Glutamatergic neuron (in vitro differentiated cells): ENCODE measurements at regions not wholly inside any gene's neighbourhood (a gene's known extent, or its start where the extent isn't known, plus 50 kb on each side); places are given as distances from the start of the nearest gene placed in this dataset.

Experiments
- DNase-seq: peaks from one replicate; pipeline ENCODE4 v3.0.0; 2022
- H3K27ac Mint-ChIP-seq: one replicate; pipeline ENCODE4 v1.8.0; 2020; ENCODE audit warnings: mild to moderate bottlenecking, mixed read lengths, inconsistent platforms; ENCODE audit not compliant: unreplicated experiment
- H3K27me3 Mint-ChIP-seq: one replicate; pipeline ENCODE4 v1.8.0; 2020; ENCODE audit warnings: mild to moderate bottlenecking, moderate library complexity, mixed read lengths, inconsistent platforms; ENCODE audit not compliant: unreplicated experiment
- H3K36me3 Mint-ChIP-seq: one replicate; pipeline ENCODE4 v1.8.0; 2020; ENCODE audit warnings: mild to moderate bottlenecking, mixed read lengths, inconsistent platforms; ENCODE audit not compliant: unreplicated experiment
- H3K4me1 Mint-ChIP-seq: one replicate; pipeline ENCODE4 v1.8.0; 2020; ENCODE audit warnings: mild to moderate bottlenecking, low read depth, mixed read lengths, inconsistent platforms; ENCODE audit not compliant: unreplicated experiment
- H3K4me3 Mint-ChIP-seq: one replicate; pipeline ENCODE4 v1.8.0; 2020; ENCODE audit warnings: mild to moderate bottlenecking, mixed read lengths, inconsistent platforms; ENCODE audit not compliant: unreplicated experiment
- H3K9me3 Mint-ChIP-seq: one replicate; pipeline ENCODE4 v1.8.0; 2020; ENCODE audit warnings: mild to moderate bottlenecking, moderate library complexity, mixed read lengths, inconsistent platforms; ENCODE audit not compliant: unreplicated experiment
- CTCF ChIP-seq: fragments of 200-600 bp; sonication (generic); IDR thresholded peaks from one replicate; pipeline ENCODE4 v1.5.0; 2021; ENCODE audit not compliant: partially characterized antibody, unreplicated experiment

- TF ChIP-seq CTCF = no peak
- Mint-ChIP-seq H3K27ac (peak overlapping the region; percentile 99), H3K4me3 (peak overlapping the region; percentile 68), H3K4me1 (peaks cover 31% of the 10 kb centered on the region), H3K9me3 (peaks cover 11% of the 10 kb centered on the region), H3K27me3 (peaks cover 19% of the 10 kb centered on the region), H3K36me3 (no peaks in the 10 kb centered on the region)
- DNase-seq = peak; percentile 61
Observed at GRCh38 chr12:131565267-131566015, 145.4 kb upstream of the SFSWAP start.

GRCh38 chr12:131568336-131568735, 142.6 kb upstream of the SFSWAP start:
- Mint-ChIP-seq H3K36me3 (no peaks in the 10 kb centered on the region), H3K27ac (no peak overlapping the region), H3K27me3 (peaks cover 23% of the 10 kb centered on the region), H3K4me3 (no peak overlapping the region), H3K9me3 (peaks cover 11% of the 10 kb centered on the region), H3K4me1 (peaks cover 31% of the 10 kb centered on the region)
- no peak for TF ChIP-seq CTCF
- no peak for DNase-seq

GRCh38 chr12:131570596-131570995, 140.3 kb upstream of the SFSWAP start:
- no peaks in the 10 kb centered on the region for H3K36me3 Mint-ChIP-seq
- peaks cover 9% of the 10 kb centered on the region for H3K9me3 Mint-ChIP-seq
- H3K27me3 Mint-ChIP-seq = peaks cover 14% of the 10 kb centered on the region
- H3K4me1 Mint-ChIP-seq = peaks cover 28% of the 10 kb centered on the region
- no peak overlapping the region for H3K27ac Mint-ChIP-seq
- H3K4me3 Mint-ChIP-seq = no peak overlapping the region
- no peak for TF ChIP-seq CTCF
- DNase-seq = no peak

- no peak for DNase-seq
- H3K36me3 Mint-ChIP-seq = peaks cover 10% of the 10 kb centered on the region
- H3K4me3 Mint-ChIP-seq = no peak overlapping the region
- no peak for TF ChIP-seq CTCF
- peaks cover 18% of the 10 kb centered on the region for H3K4me1 Mint-ChIP-seq
- peaks cover 18% of the 10 kb centered on the region for H3K27me3 Mint-ChIP-seq
- no peak overlapping the region for H3K27ac Mint-ChIP-seq
- H3K9me3 Mint-ChIP-seq = peaks cover 15% of the 10 kb centered on the region
Observed at GRCh38 chr12:131571827-131572226, 139.1 kb upstream of the SFSWAP start.

GRCh38 chr12:131572626-131573025, 138.3 kb upstream of the SFSWAP start:
- Mint-ChIP-seq H3K27ac (no peak overlapping the region), H3K4me1 (peaks cover 14% of the 10 kb centered on the region), H3K9me3 (peaks cover 15% of the 10 kb centered on the region), H3K4me3 (no peak overlapping the region), H3K27me3 (peaks cover 18% of the 10 kb centered on the region), H3K36me3 (peaks cover 11% of the 10 kb centered on the region)
- no peak for DNase-seq
- TF ChIP-seq CTCF = no peak
